ENCODE measurements at regions not wholly inside any gene's neighbourhood (a gene's known extent, or its start where the extent isn't known, plus 50 kb on each side); places are given as distances from the start of the nearest gene placed in this dataset.

- H3K9me3 ChIP-seq (ENCODE audit: control insufficient read depth, insufficient read depth, low read length) = no peaks in the 10 kb centered on the region
- H3K27me3 ChIP-seq (ENCODE audit: control insufficient read depth, low read length) = no peaks in the 10 kb centered on the region
- TF ChIP-seq EZH2phosphoT487 (IDR thresholded peaks at IDR 0.05; ENCODE audit: borderline replicate concordance, low read length) (no peak), CTCF (IDR thresholded peaks at IDR 0.05; ENCODE audit: low read depth, low read length, poor library complexity, severe bottlenecking) (no peak)
- no peaks in the 10 kb centered on the region for H3K9me2 ChIP-seq (replicated peaks; ENCODE audit: control insufficient read depth, low read length)
- no peaks in the 10 kb centered on the region for H3F3A ChIP-seq (ENCODE audit: control insufficient read depth, insufficient read depth)
- H4K20me1 ChIP-seq (ENCODE audit: control insufficient read depth, insufficient read depth, low read depth, low read length) = no peaks in the 10 kb centered on the region
- no peak overlapping the region for H3K4me3 ChIP-seq (ENCODE audit: low read length)
- no peaks in the 10 kb centered on the region for H3K4me1 ChIP-seq (ENCODE audit: control insufficient read depth, low read length)
- no peaks in the 10 kb centered on the region for H3K36me3 ChIP-seq (ENCODE audit: control insufficient read depth, low read length)
- H3K79me2 ChIP-seq (ENCODE audit: control insufficient read depth, low read length) = no peaks in the 10 kb centered on the region
- H3K27ac ChIP-seq (ENCODE audit: low read depth, low read length) = no peak overlapping the region
- H3K4me2 ChIP-seq (ENCODE audit: low read length) = no peak overlapping the region
Measured at GRCh38 chr12:58563621-58564020, 356.7 kb downstream of the LRIG3 start.

- Histone ChIP-seq H3K4me3 (ENCODE audit: low read length) (no peak overlapping the region), H3K4me1 (ENCODE audit: control insufficient read depth, low read length) (no peaks in the 10 kb centered on the region), H3K36me3 (ENCODE audit: control insufficient read depth, low read length) (no peaks in the 10 kb centered on the region), H3K9me3 (ENCODE audit: control insufficient read depth, insufficient read depth, low read length) (no peaks in the 10 kb centered on the region), H3K27me3 (ENCODE audit: control insufficient read depth, low read length) (no peaks in the 10 kb centered on the region), H3K79me2 (ENCODE audit: control insufficient read depth, low read length) (no peaks in the 10 kb centered on the region), H3K9me2 (replicated peaks; ENCODE audit: control insufficient read depth, low read length) (no peaks in the 10 kb centered on the region), H3K4me2 (ENCODE audit: low read length) (no peak overlapping the region), H4K20me1 (ENCODE audit: control insufficient read depth, insufficient read depth, low read depth, low read length) (no peaks in the 10 kb centered on the region), H3K27ac (ENCODE audit: low read depth, low read length) (no peak overlapping the region), H3F3A (ENCODE audit: control insufficient read depth, insufficient read depth) (no peaks in the 10 kb centered on the region)
- TF ChIP-seq EZH2phosphoT487 (IDR thresholded peaks at IDR 0.05; ENCODE audit: borderline replicate concordance, low read length) (no peak), CTCF (IDR thresholded peaks at IDR 0.05; ENCODE audit: low read depth, low read length, poor library complexity, severe bottlenecking) (no peak)
Measured at GRCh38 chr12:58564721-58565120, 355.6 kb downstream of the LRIG3 start.

- Histone ChIP-seq H3K4me1 (ENCODE audit: control insufficient read depth, low read length) (no peaks in the 10 kb centered on the region), H3F3A (ENCODE audit: control insufficient read depth, insufficient read depth) (no peaks in the 10 kb centered on the region), H3K27ac (ENCODE audit: low read depth, low read length) (no peak overlapping the region), H3K4me3 (ENCODE audit: low read length) (no peak overlapping the region), H3K4me2 (ENCODE audit: low read length) (no peak overlapping the region), H3K36me3 (ENCODE audit: control insufficient read depth, low read length) (no peaks in the 10 kb centered on the region), H3K9me3 (ENCODE audit: control insufficient read depth, insufficient read depth, low read length) (no peaks in the 10 kb centered on the region), H3K79me2 (ENCODE audit: control insufficient read depth, low read length) (no peaks in the 10 kb centered on the region), H4K20me1 (ENCODE audit: control insufficient read depth, insufficient read depth, low read depth, low read length) (no peaks in the 10 kb centered on the region), H3K9me2 (replicated peaks; ENCODE audit: control insufficient read depth, low read length) (no peaks in the 10 kb centered on the region), H3K27me3 (ENCODE audit: control insufficient read depth, low read length) (no peaks in the 10 kb centered on the region)
- TF ChIP-seq CTCF (IDR thresholded peaks at IDR 0.05; ENCODE audit: low read depth, low read length, poor library complexity, severe bottlenecking) (no peak), EZH2phosphoT487 (IDR thresholded peaks at IDR 0.05; ENCODE audit: borderline replicate concordance, low read length) (no peak)
Measured at GRCh38 chr12:58566599-58566998, 353.7 kb downstream of the LRIG3 start.

GRCh38 chr12:58567189-58567588 is 353.1 kb downstream of the LRIG3 start:
- Histone ChIP-seq H3K27me3 (ENCODE audit: control insufficient read depth, low read length) (no peaks in the 10 kb centered on the region), H4K20me1 (ENCODE audit: control insufficient read depth, insufficient read depth, low read depth, low read length) (no peaks in the 10 kb centered on the region), H3K9me3 (ENCODE audit: control insufficient read depth, insufficient read depth, low read length) (no peaks in the 10 kb centered on the region), H3F3A (ENCODE audit: control insufficient read depth, insufficient read depth) (no peaks in the 10 kb centered on the region), H3K27ac (ENCODE audit: low read depth, low read length) (no peak overlapping the region), H3K4me3 (ENCODE audit: low read length) (no peak overlapping the region), H3K9me2 (replicated peaks; ENCODE audit: control insufficient read depth, low read length) (no peaks in the 10 kb centered on the region), H3K4me2 (ENCODE audit: low read length) (no peak overlapping the region), H3K36me3 (ENCODE audit: control insufficient read depth, low read length) (no peaks in the 10 kb centered on the region), H3K79me2 (ENCODE audit: control insufficient read depth, low read length) (no peaks in the 10 kb centered on the region), H3K4me1 (ENCODE audit: control insufficient read depth, low read length) (no peaks in the 10 kb centered on the region)
- TF ChIP-seq CTCF (IDR thresholded peaks at IDR 0.05; ENCODE audit: low read depth, low read length, poor library complexity, severe bottlenecking) (no peak), EZH2phosphoT487 (IDR thresholded peaks at IDR 0.05; ENCODE audit: borderline replicate concordance, low read length) (no peak)

Measured in DOHH2 (cell line).